HepG2 (cell line): ENCODE measurements at regions not wholly inside any gene's neighbourhood (a gene's known extent, or its start where the extent isn't known, plus 50 kb on each side); places are given as distances from the start of the nearest gene placed in this dataset.

ENCODE experiments used
- ATAC-seq: fragments of 200-7000 bp; cut with Tn5 transposase; 3 replicates; pipeline ENCODE4 v1.9.1; 2020; ENCODE audit warnings: mild to moderate bottlenecking, moderate library complexity
- BruUV-seq: library from RNA; stranded (reverse); fragments of 400-500 nt; replicated peaks from 2 replicates; lab custom pipeline; 2021; lab: Mats Ljungman, UMichigan
- CTCF ChIA-PET: fragments of 300-600 bp; formaldehyde crosslinking; extraction: SDS; loops from one replicate; lab custom pipeline; 2021; ENCODE audit warnings: low total read pairs, inconsistent platforms, low intra/inter-chr PET ratio; lab: Yijun Ruan, JAX
- POLR2A ChIA-PET: fragments of 350-600 bp; sonication (Branson Sonifier 250); formaldehyde crosslinking; loops from one replicate; lab custom pipeline; 2020; ENCODE audit warnings: antibody characterized with exemption, inconsistent platforms; lab: Yijun Ruan, JAX
- DNase-seq: peaks from one replicate; pipeline ENCODE4 v3.0.0-alpha.2; 2015; ENCODE audit warnings: low spot score
- FAIRE-seq: peaks from 3 replicates; lab custom pipeline; 2011; peaks lifted over from hg19 to GRCh38; lab: Jason Lieb, UNC
- H2AFZ ChIP-seq: one replicate; pipeline ENCODE4 v1.6.1; 2011; ENCODE audit warnings: low read length, inconsistent platforms
- H3K27ac ChIP-seq: fragments of 300-600 bp; 3 replicates; pipeline ENCODE4 v1.8.0; 2011; ENCODE audit warnings: mixed run types, mild to moderate bottlenecking, mixed read lengths, low read length, inconsistent platforms; ENCODE audit not compliant: insufficient read depth; ENCODE audit errors: extremely low read length
- H3K27me3 ChIP-seq, 2 experiments: fragments of 200-600 bp in 1 of 2; 2 replicates in 1 of 2; 3 replicates in 1 of 2; pipeline versions ENCODE4 v1.6.0 to v1.8.0; 2011; ENCODE audit warnings: low read length in 2 of 2, mild to moderate bottlenecking in 2 of 2, moderate library complexity in 2 of 2, inconsistent platforms in 1 of 2; ENCODE audit not compliant: insufficient read depth in 2 of 2, control insufficient read depth in 1 of 2
- H3K36me3 ChIP-seq, 2 experiments: fragments of 200-600 bp in 1 of 2; replicated peaks in 1 of 2; 2 replicates in 1 of 2; 3 replicates in 1 of 2; pipeline versions ENCODE4 v1.5.1 to v1.8.0; 2011; ENCODE audit warnings: low read length in 2 of 2, inconsistent platforms in 1 of 2; ENCODE audit not compliant: insufficient read depth in 2 of 2, control insufficient read depth in 1 of 2
- H3K4me1 ChIP-seq: 2 replicates; pipeline ENCODE4 v1.5.1; 2012; ENCODE audit warnings: low read length, inconsistent platforms; ENCODE audit not compliant: insufficient read depth
- H3K4me2 ChIP-seq: 2 replicates; pipeline ENCODE4 v1.6.0; 2011; ENCODE audit warnings: low read depth, low read length, inconsistent platforms
- H3K4me3 ChIP-seq, 3 experiments: fragments of 200-600 bp in 1 of 3; sonication (generic), shearing (Covaris generic) in 1 of 3; replicated peaks in 1 of 3; 2 replicates each; pipeline ENCODE4 v1.5.1; 2011 to 2016; ENCODE audit warnings: low read length in 3 of 3, inconsistent platforms in 2 of 3, low read depth in 2 of 3, mild to moderate bottlenecking in 2 of 3, control low read depth in 1 of 3, mixed read lengths in 1 of 3; ENCODE audit not compliant: insufficient read depth in 1 of 3
- H3K79me2 ChIP-seq: one replicate; pipeline ENCODE4 v1.6.1; 2011; ENCODE audit warnings: low read length, inconsistent platforms; ENCODE audit not compliant: insufficient read depth
- H3K9ac ChIP-seq: 2 replicates; pipeline ENCODE4 v1.6.0; 2011; ENCODE audit warnings: mild to moderate bottlenecking, low read depth, low read length, inconsistent platforms; ENCODE audit not compliant: insufficient read depth
- H3K9me3 ChIP-seq: 2 replicates; pipeline ENCODE4 v1.5.1; 2012; ENCODE audit warnings: mild to moderate bottlenecking, low read length
- H4K20me1 ChIP-seq: 2 replicates; pipeline ENCODE4 v1.6.0; 2011; ENCODE audit warnings: inconsistent platforms, mild to moderate bottlenecking, low read length, moderate library complexity; ENCODE audit not compliant: insufficient read depth
- ARID3A ChIP-seq: IDR thresholded peaks from 2 replicates; pipeline ENCODE4 v1.6.1; 2012; ENCODE audit warnings: low read depth, low read length, improper control_type of control experiment
- CCAR2 ChIP-seq: fragments of 200-400 bp; formaldehyde crosslinking; optimal IDR thresholded peaks from 2 replicates; pipeline ENCODE3; 2018; ENCODE audit warnings: low read depth, mild to moderate bottlenecking, low read length, moderate library complexity
- EEA1 ChIP-seq: sonication (generic); formaldehyde crosslinking; IDR thresholded peaks from 2 replicates; pipeline ENCODE4 v1.5.1; 2020; ENCODE audit warnings: mild to moderate bottlenecking, missing genetic modification reagents, borderline replicate concordance
- GRHL1 ChIP-seq: sonication (generic); formaldehyde crosslinking; conservative IDR thresholded peaks from 2 replicates; pipeline ENCODE4 v1.8.0; 2022; ENCODE audit warnings: missing genetic modification reagents
- KLF13 ChIP-seq: sonication (generic); formaldehyde crosslinking; IDR thresholded peaks from 2 replicates; pipeline ENCODE4 v1.4.0; 2020; ENCODE audit warnings: mild to moderate bottlenecking, missing genetic modification reagents
- USF2 ChIP-seq, 2 experiments: sonication (generic) in 1 of 2; formaldehyde crosslinking in 1 of 2; IDR thresholded peaks; 2 replicates each; pipeline versions ENCODE4 v1.5.1 to v1.6.1; 2011 to 2020; ENCODE audit warnings: borderline replicate concordance in 1 of 2, low read depth in 1 of 2, low read length in 1 of 2, mild to moderate bottlenecking in 1 of 2, missing genetic modification reagents in 1 of 2, moderate library complexity in 1 of 2
- ZBTB42 ChIP-seq: sonication (generic); formaldehyde crosslinking; IDR thresholded peaks from 2 replicates; pipeline ENCODE4 v1.5.0; 2020; ENCODE audit warnings: mild to moderate bottlenecking, missing genetic modification reagents
- ZNF616 ChIP-seq: sonication (generic); formaldehyde crosslinking; IDR thresholded peaks from 2 replicates; pipeline ENCODE4 v1.5.0; 2020; ENCODE audit warnings: low read depth, mild to moderate bottlenecking, missing genetic modification reagents
- WGBS: methylation state at CpG from one replicate; pipeline ENCODE4 v1.1.6; 2017; ENCODE audit warnings: low lambda C conversion rate; 5-methylcytosine and 5-hydroxymethylcytosine counted together
- in situ Hi-C: cut with HindIII; loops from 2 replicates; pipeline ENCODE4 v1.10.0; 2017; ENCODE audit warnings: low pct_unique_long_range_greater_than_20kb; ENCODE audit not compliant: extremely low pct_ligation_motif_present
- intact Hi-C: fragments of 100-400 bp; cut with micrococcal nuclease; formaldehyde crosslinking; loops from one replicate; pipeline ENCODE4 v1.10.0; 2022; ENCODE audit not compliant: unreplicated experiment

- TF ChIP-seq ZNF616 (CRISPR knock-in tag) (no peak), USF2 (IDR thresholded peaks at IDR 0.05; ENCODE audit: low read depth, low read length) (no peak), USF2 (CRISPR knock-in tag; IDR thresholded peaks at IDR 0.05; ENCODE audit: borderline replicate concordance) (no peak), EEA1 (CRISPR knock-in tag) (no peak), ARID3A (no peak), ZBTB42 (CRISPR knock-in tag) (no peak), CCAR2 (no peak), GRHL1 (CRISPR knock-in tag) (no peak), KLF13 (CRISPR knock-in tag) (no peak)
Measured at GRCh38 chr10:60518745-60519144, 129.1 kb upstream of the ANK3 start.

More at GRCh38 chr10:60518745-60519144, 129.1 kb upstream of the ANK3 start:
- 17% methylated on average over 4 of the region's 4 CpGs for WGBS
- no peaks in the 10 kb centered on the region for H3K27me3 ChIP-seq
- H3K27ac ChIP-seq, result no peak overlapping the region
- ATAC-seq (no peak), FAIRE-seq (no peak), DNase-seq (no peak)
- H3K9ac ChIP-seq, result no peak overlapping the region
- H2AFZ ChIP-seq, result no peak overlapping the region
- H3K9me3 ChIP-seq, result no peaks in the 10 kb centered on the region
- intact Hi-C loops, result no loop called here
- ChIA-PET CTCF (no interaction called here), POLR2A (no interaction called here)
- H3K79me2 ChIP-seq, result no peaks in the 10 kb centered on the region
- H3K4me3 ChIP-seq, result no peak overlapping the region
- no TSS peak for BruUV-seq
- H3K4me2 ChIP-seq, result no peak overlapping the region
- H3K4me1 ChIP-seq, result no peaks in the 10 kb centered on the region
- no peaks in the 10 kb centered on the region for H4K20me1 ChIP-seq
- H3K36me3 ChIP-seq, result no peaks in the 10 kb centered on the region
- in situ Hi-C loops, result no loop called here
